ENCODE measurements at regions not wholly inside any gene's neighbourhood (a gene's known extent, or its start where the extent isn't known, plus 50 kb on each side); places are given as distances from the start of the nearest gene placed in this dataset.

DNA sequence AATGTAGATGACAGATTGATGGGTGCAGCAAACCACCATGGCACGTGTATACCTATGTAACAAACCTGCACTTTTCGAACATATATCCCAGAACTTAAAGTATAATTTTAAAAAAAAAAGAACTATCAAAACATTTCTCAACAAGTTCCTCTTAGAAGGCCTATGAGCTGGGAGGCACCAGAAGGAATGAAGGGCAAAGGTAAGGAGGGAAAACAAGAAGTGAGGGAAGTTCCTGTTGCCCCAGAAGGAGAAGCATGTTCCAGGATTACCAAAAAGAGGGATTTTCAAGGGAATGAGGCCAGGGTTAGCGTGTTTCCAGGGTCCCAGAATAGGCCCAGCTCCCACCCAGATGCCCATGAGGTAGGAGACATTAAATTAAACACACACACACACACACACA is 361.0 kb downstream of the SETD4 start:
- no peak for DNase-seq

DNA sequence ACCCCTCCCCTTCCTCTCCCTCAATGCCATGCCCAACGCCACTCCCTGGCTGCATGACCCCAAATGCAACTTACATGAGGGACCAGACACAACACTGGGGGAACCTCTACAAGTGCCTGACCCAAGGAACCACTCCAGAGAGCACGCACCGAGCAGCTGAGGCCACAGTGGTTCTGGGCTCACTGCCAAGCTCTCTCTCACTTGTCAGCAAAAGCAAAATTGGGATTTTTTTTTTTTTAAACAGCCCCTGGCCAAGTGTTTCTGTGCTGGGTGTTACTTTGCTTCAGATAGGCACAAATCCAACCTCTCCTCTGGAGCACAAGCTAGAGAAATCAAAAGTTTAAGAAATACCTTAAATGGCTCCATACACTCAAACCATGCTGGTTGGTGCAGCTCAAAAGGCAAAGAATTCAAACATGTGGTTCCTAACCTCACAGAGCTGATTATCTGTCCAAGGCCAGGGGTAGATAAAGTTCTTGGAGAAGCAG is 363.0 kb downstream of the SETD4 start:
- DNase-seq: peak in 39 of 51 donors; percentile 2 to 66 (median 28)

DNA sequence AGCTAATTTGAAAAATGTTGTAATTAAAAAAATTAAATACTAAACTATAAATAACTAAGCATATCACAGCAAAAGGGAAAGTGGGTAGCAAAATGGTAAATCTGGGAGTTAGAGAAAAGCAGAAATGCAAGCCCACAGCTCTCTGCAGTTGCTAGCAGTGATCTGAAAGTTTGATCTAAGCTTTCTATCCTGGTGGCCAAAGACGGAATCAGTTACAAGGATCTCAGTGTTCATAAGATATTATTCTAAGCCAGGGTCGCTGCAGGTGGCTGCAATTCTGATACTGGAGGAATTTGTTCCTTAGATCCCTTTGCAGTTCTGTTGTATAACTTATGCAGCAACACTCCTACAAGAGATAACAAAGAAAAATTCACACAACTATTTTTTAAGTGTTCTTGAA is 363.7 kb downstream of the SETD4 start:
- DNase-seq: no peak

DNA sequence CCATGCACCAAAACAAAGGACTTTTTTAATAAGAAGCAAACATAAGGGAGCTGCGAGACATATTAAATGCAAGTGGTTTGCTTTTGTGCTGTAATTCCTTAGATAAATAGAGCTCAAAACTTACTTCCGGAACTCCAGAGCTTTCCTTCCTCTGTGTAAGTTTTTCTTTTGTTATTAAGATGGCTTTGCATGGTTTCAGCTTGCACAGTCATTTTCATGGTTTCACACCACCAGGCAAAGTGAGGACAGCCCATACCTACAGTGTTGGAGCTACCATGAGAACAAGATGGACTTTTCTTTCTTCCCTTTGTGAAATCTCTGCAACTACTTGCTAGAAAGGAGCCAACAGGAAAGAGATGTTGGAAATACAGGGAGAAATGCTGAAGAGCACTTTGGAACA is 368.0 kb downstream of the SETD4 start:
- DNase-seq: no peak

DNA sequence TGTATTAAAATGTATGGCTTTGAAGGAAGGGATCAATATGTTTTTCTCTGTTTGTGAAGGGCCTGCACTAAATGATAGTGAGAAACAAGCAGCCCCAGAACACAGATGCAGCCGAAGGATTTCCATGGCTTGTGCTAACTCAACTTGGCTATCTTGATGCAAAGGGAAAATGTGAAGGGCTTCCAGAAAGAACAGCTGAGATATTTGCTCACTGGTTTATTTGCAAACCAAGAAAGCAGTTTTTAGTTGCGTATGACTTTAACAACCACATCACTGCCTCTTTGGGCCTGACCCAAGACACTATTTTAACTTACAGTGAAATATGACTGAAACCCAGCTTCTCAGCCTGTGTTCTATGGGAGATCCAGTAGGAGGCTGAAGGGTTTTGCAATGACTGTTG is 369.9 kb downstream of the SETD4 start:
- no peak for DNase-seq

DNA sequence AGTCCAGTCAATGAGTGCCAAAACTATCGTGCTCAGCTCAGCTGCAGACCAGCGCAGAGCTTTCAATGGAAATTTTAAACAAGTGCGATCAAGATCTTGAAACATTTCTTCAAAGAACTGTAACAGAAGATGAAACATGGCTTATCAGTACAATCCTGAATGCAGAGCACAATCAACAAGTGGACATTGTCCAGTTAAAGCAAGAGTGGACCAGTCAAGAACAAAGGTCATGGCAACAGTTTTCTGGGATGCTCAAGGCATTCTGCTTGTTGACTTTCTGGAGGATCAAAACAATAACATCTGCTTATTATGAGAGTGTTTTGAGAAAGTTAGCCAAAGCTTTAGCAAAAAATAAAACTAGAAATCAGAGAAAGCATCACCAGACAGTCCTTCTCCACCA is 374.2 kb downstream of the SETD4 start:
- DNase-seq: no peak

DNA sequence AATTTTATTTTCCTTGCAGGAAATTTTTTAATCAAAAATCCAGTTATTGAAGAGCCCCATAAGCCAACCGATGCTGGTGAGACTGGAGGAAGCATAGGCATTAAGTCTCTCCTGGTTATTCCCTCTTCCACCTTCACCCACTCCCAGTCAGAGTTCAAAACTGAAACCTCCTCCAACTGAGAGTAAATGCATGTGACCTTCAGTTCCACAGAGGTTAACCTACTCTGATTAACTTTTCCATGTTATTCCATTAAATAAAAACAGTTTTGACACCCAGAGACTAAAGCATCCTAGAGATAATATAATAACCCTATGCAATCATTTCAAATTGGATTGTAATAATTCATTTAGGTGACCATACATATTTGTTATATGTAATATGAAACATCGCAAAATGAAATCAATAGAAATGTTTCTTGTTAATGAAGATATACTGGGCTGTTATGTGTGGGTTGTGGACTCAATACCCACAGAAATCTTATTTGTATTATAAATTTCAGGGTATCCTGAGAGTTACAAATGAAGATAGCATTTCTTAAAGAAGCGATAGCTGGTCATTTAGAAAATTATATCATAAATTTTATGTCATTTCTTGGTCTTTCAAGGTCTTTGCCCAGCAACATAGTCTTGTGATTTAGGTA is 376.5 kb downstream of the SETD4 start:
- DNase-seq: no peak

DNA sequence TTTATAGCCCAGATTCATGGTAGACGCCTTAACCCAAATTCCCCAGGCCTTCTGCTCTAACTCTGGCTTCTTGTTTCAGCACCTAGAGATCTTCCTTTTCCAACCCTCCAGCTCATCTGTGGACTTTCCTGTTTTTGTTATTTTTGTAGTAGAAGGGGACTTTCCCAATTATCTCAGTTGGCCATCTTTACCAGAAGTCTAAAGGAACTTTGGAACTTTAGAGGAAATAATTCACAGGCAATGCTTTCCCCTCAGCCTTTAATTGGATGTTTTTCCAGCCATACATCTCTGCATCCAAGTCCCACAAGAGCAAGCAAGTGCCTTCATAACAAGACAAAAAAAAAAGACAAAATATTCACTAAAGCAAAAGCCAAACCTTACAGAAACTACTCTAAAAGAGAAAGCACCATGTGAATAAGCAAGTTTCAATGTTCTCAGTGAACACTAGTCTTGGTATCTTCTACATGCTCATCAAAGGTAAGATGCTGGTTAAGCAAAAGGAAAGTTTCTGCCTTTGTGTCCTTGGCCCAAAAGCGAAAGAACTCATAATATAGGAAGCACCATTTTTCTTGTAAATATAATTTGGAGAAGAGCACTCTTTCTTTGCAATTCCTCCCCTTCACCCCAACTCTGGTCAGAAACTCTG is 377.3 kb downstream of the SETD4 start:
- no peak for DNase-seq

DNA sequence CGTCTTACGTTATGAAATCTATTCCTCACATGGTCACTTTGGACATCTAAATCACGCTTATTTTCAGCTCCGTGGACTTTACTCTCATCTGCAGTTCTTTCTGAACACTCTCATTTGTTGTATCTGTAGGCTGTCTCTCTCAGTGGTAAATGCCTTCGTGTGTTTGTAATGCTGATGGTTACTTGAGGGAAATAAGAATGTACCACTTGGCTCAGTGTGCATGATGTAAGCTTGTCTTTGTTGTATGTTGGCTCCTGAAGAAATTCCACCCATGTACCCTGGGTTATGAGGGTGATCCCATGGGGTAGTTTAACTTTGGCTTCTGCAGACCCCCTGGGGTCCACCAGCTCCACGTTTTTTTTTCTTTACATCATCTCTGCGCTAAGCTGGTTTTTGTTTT is 378.4 kb downstream of the SETD4 start:
- no peak for DNase-seq

DNA sequence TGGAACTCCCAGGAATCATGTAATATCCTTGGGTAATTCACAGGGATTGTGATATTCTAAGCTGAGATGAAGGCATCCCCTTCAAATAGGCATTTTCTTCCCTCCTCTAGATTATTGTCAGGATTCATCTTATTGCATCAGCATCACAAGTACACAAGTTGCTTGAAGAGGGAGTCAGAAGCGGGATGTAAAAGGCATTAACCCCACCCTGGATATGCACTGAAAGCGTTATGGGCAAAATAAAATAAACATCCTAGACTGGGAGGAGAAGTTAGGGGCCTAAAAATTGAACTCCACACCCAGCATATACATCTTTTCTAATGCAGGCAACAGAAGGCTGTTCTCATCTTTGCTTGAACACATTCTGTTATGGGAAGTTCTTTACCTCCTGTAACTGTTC is 381.2 kb downstream of the SETD4 start:
- no peak for DNase-seq

DNA sequence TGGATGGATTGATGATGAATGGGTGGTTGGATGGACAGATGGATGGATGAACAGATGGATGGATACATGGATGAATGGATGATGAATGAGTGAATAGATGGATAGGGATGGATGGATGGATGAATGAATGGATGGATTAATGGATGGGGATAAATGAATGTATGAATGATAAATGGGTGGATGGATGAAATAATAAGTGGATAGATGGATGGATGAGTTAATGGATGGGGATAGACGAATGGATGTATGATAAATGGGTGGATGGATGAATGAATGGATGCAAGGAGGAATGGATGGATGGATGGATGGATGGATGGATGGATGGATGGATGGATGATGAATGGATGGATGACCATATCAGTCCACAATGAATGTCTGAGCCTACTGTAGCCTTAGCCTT is 381.9 kb downstream of the SETD4 start:
- DNase-seq: no peak

DNA sequence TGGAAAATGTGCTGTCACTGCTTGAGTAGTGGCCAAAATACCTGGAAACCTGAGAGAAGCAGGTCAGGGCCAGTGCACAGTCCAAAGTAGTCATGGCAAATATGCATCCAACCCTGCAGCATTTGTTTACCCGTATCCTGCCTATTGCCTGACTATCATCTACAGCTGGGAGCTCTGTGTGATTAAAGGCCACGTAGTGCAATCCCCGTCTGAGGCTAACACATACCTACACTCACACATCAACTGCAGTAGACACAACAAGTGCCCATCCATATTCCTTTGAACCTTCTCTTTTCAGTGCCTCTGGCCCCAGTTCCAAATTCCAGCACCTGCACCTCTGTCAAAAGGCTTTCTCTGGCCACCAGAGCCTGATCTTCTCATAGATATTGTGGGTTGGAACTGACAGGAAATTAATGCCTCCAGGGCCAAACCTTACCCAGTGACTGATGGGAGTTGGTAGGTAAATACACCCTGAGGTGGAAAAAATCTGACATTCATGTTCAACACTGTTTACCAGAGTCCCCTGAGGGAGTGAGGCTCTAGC is 383.0 kb downstream of the SETD4 start:
- DNase-seq: no peak

DNA sequence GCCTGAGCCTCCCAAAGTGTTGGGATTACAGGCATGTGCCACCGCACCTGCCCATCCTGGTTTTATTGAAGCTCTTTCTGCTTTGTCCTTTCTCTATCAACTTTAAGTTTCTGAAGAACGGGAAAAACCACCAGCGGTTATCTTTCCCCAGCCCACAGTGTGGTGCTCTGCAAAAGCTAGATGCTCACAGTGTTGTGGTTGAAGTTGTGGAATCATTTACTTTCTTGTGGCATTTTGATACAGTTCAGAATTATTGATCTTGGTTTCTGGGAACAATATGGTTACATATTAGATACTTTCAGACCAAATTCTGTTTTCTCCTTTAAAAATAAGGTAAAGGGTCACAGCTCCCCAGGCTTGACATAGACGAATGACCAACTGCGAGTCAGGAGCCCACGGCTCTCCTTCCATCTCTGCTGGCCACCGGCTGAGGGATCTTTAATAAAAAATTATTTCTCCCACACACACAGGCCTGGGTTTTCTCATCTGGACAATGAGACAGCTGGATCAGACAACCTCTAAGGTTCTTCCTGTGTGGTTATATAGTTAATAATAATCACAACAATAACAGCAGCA is 385.3 kb downstream of the SETD4 start:
- no peak for DNase-seq

DNA sequence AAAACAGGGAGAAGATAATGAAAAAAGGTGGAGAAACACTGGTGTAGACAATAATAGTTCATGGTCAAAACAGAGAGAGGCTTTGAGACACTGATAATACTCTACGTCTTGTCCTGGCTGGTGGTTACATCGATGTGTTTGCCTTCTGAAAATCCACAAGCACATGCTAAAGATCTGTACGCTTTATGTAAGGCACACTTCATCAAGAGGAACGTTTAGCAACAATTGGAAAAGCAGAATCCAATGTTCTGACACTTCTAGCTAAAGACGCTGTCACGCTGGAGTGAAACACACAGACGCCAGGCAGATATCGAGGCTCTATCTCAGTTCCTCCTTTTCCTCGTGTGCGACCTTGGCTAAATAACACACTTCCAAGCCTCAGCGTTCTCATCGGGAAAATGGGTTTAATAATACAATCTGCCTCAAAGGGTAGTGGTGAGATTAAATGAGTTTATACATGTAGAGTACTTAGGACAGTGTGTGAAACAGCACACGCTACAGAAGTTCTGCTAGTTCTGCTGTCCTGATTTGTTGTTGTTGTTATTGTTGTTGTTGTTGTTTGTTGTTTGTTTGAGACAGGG is 386.1 kb downstream of the SETD4 start:
- DNase-seq: no peak

DNA sequence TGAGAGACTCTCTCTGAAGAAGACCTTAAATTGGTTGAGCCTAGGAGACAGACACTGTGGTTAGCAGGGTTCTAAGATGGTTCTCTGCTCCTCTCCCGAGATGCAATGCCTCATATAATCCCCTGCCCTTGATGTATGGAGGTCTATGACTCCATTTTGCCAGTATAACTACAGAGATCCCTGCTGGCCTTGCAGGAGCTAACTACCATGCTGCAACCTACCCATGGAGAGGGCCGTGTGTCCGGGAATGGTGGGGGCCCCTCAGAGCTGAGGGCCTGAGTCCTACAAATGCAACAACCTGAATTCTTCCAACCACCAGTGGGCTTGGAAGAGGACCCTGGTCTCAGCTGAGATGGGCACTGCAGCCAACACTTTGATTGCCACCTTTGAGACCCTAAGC is 388.0 kb downstream of the SETD4 start:
- DNase-seq: no peak

DNA sequence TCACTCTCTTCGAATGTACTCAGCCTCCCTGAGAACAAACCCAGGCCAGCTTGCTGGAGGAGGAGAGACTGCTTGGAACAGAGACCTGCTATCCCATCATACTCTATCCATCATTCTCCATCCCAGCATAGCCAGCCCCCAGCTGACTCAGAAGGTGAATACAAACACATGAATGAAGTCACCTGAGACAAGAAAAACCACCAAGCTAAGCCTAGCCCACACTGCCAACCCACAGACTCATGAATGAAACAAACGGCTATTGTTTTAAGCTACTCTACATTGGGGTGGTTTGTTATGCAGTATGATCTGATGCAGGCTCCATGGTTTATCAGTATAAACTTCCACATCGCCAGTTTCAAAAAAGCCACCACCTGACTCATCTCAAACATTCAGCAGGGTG is 395.6 kb downstream of the SETD4 start:
- no peak for DNase-seq

DNA sequence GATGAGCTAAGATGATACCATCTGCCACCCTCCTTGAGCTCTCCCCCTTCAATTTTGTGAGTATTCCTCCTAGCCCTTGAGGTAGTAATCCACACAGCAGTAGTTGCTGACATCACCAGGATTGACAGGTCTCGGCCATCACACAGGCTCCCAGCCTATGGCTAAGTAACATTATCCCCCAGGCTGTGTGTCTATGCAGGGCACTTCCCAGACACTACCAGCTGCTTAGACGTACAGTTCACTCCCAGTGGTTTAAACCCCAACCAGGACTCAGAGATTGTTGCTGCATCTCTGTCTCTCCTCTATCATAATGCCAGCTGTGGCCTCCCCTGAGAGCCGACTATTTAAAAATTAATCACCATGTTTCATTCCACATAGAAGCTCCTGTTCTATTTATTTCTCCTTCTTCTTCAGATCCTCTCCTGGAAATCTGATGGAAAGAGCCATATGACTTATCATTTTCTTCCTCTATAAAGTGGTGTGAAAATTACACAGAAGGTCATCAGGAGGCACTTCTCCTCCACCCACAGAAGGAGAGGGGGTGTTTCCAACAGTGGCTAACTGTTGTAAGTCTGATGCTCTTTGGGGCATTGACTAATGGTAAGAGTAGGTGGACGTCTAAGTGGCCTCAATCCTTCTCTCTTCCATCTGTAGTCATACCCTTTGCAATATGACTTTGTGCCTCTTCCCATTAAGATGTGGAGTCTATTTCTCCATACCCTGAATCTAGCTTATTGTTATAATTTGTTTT is 396.3 kb downstream of the SETD4 start:
- DNase-seq: no peak

DNA sequence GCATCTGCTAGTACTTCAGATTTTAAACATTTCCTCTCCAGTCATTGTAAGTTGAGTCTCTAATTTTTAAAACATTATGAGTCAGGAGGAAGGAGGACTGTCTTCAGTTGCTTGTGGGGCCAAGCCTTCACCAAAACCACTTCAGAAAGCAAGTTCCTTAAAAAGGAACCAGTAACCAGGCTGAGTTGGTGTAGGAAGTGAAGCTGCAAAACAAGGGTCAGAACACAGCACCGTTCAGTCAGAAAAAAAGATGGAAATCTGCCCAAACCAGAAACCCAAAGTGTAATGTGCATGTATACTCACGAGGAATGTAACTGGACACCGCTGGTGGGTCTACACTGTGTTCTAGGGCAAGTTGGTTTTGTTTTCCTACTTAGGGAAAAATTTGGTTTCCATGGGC is 402.1 kb downstream of the SETD4 start:
- peak in 2 of 51 donors; percentile 3 to 6 for DNase-seq

DNA sequence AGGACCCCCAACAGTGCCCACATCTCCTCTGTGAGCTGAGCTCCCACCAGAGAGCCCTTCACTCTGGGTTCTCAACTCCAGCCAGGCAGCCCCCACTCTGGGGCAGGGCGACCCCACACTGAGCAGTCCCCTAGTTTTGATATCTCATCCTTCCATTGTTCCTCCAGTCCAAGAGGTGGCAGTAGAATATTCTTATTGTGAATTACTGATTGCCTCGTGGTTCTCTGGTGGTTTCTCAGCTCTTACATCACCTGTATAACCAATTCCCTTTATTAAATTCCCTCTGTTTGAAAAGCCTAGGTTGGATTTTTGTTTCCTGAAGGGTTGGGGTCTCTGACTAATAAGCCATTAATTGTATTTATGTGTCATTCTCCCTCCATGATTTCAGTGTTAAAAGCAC is 407.5 kb downstream of the SETD4 start:
- no peak for DNase-seq

DNA sequence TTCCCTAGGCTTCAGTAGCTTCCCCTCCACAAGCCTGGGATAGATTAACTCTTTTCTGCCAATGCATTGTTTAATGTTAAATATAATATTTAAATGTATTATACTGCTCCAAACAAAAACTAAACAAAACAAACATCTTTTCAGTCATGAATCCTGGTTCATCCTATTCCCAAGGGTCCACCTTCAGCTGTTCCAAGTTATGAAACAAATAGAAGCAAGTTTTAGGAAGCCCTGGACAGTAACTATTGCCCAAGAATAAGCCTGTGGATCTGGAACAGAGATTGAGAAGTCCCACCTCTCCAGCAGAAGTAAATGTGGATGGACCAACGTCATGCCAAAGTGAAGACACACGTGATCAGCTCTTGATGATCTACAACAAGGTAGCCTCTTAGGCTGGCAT is 408.1 kb downstream of the SETD4 start:
- no peak for DNase-seq

DNA sequence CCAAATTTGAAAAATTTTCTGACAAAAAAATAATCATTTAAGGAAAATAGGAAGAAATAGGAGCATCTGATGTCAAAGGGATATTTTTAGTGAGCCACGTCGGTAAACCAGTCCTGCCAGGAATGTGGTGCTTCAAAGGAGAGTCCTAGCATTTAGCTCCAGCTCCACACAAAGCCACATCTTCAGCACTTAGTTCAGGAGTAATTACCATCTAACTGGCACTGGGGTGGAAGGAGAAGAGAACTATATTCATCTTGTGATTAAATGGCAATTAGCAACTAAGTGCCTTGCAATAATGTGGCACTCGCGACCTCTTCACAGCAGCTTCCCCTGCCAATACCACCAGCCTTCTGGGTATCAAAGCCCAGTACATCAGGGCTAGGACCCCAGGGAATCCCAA is 409.1 kb downstream of the SETD4 start:
- no peak for DNase-seq

DNA sequence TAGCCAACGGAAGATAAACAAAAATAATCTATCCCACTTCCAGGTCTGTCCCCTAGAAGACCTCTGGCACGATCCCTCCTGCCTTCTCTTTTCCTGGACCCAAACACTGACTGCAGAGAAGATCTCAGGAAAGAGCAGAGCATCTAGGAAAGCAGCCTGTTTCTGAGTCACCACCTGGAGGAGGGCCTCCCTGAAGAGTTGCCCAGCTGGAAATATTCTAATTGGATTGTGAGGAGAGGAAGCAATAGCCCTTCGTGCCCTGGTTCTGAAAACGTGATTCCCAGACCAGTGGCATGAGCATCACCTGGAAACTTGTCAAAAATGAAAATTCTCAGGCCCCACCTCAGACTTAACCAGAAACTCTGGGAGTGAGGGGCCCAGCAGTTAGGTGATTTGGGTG is 411.1 kb downstream of the SETD4 start:
- no peak for DNase-seq

Data from hypothalamus (tissue), 51 donors.